DND-41 (cell line): ENCODE measurements at regions not wholly inside any gene's neighbourhood (a gene's known extent, or its start where the extent isn't known, plus 50 kb on each side); places are given as distances from the start of the nearest gene placed in this dataset.

Experiments used
- EZH2 ChIP-seq: IDR thresholded peaks from 3 replicates; pipeline ENCODE4 v1.6.1; 2012; ENCODE audit warnings: borderline replicate concordance, low read depth, mild to moderate bottlenecking, moderate library complexity, low read length, inconsistent platforms; ENCODE audit not compliant: severe bottlenecking
- TF ChIP-seq, protein P1 (sequence below): IDR thresholded peaks from 2 replicates; pipeline ENCODE4 v1.5.1; 2012; ENCODE audit warnings: borderline replicate concordance, low read length, moderate library complexity, mild to moderate bottlenecking; ENCODE audit not compliant: poor library complexity, severe bottlenecking; ENCODE audit errors: extremely low read depth

- TF ChIP-seq, protein P1, sequence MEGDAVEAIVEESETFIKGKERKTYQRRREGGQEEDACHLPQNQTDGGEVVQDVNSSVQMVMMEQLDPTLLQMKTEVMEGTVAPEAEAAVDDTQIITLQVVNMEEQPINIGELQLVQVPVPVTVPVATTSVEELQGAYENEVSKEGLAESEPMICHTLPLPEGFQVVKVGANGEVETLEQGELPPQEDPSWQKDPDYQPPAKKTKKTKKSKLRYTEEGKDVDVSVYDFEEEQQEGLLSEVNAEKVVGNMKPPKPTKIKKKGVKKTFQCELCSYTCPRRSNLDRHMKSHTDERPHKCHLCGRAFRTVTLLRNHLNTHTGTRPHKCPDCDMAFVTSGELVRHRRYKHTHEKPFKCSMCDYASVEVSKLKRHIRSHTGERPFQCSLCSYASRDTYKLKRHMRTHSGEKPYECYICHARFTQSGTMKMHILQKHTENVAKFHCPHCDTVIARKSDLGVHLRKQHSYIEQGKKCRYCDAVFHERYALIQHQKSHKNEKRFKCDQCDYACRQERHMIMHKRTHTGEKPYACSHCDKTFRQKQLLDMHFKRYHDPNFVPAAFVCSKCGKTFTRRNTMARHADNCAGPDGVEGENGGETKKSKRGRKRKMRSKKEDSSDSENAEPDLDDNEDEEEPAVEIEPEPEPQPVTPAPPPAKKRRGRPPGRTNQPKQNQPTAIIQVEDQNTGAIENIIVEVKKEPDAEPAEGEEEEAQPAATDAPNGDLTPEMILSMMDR, result no peak
- no peak for TF ChIP-seq EZH2
These were observed 566.3 kb downstream of the UQCRFS1 start for GRCh38 chr19:28646629-28647028.
